HG03039 (cell line): ENCODE measurements at regions not wholly inside any gene's neighbourhood (a gene's known extent, or its start where the extent isn't known, plus 50 kb on each side); places are given as distances from the start of the nearest gene placed in this dataset.

Experiments used
- ATAC-seq: cut with Tn5 transposase; IDR thresholded peaks from one replicate; pipeline ENCODE4 v1.9.1; 2021; ENCODE audit warnings: mild to moderate bottlenecking, moderate library complexity; ENCODE audit not compliant: unreplicated experiment

DNA sequence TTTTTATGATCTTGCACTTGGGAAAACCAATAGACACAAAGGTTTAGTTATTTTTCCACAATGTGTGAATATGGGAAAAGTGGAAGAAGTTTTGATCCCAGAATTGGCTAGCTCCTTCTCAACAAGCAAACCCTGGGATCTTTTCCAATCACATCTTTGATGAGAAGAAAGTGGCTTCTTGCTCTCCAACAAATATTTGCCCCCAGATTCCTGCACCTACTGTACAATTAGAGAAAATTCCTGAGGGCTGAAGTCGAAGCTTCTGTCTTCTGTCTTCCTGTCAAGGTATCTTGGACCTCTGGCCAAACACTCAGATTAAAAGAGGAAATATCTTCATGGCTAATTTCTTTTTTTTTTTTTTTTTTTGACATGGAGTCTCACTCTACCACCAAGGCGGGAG lies 113.1 kb upstream of the SLC45A1 start:
- ATAC-seq = no peak

DNA sequence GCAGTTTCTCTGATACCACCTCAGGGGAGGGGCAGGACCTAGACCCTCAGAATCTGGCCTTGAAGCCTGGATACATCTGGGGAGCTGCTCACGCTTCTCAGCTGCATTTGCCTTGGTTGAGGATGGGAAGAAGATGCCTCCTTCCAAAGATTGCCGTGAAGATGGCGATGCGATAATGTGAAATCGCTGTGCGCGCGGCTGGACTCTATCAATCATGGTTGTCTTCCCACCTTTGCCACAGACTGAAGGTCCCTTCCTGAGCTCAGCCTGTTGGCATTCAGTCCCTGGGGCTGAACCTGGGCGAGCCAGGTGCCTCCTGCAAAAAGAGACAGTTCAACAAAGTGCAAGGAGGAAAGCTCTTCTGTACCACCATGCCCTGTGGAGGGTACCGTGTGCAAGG lies 114.4 kb upstream of the SLC45A1 start:
- ATAC-seq = no peak

DNA sequence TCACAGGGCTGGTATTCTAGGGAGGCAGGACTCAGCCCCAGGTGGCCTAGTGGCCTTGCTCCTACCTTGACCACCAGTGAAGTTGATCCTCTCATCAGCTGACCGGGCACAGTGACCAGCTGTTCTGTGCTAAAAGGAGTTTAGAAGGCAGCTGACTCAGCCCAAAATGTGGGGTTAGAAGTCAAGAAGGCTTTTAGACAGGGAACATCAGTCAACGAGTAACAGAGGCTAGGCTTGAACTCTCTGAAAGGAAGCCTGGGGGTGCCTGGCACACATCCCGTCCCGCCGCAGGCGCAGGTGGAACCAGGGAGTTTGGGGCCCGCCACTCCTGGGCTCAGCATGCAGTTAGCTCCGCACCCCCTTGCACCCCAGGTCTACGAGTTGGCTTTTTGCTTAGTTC lies 114.9 kb upstream of the SLC45A1 start:
- no peak for ATAC-seq

DNA sequence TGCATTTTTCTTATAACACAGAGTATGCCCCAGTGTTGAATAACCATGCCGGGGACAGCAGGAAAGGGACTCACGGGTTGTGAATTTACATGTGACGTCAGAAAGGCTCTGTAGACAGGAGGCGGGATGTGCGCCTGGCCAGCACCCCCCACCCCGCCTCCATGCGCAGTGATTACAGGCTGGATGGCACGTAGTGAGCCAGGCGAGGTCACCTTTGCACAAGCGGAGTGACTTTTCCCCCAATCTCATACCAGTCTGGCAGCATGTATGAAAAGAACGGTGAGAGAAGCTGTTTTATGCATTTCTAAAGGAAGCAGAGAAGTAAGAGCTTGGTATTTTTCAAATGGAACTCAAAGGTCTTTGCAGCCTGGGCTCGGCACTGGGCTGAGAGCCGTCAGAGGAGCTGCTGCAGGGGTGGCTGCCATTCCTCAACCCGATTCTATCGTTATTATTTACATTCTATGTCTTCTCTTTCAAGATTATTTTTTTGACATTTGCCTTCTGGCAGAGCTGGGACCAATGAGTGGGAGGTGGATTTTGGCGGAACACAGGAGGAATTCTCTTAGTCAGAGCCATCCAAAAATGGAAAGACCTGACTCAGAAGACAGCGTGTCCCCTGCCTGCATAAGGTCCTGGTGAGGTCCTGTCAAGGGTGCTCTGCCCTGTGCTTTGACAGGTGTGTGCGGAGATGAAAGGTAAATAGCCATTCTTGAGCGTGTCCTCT lies 115.6 kb upstream of the SLC45A1 start:
- no peak for ATAC-seq

DNA sequence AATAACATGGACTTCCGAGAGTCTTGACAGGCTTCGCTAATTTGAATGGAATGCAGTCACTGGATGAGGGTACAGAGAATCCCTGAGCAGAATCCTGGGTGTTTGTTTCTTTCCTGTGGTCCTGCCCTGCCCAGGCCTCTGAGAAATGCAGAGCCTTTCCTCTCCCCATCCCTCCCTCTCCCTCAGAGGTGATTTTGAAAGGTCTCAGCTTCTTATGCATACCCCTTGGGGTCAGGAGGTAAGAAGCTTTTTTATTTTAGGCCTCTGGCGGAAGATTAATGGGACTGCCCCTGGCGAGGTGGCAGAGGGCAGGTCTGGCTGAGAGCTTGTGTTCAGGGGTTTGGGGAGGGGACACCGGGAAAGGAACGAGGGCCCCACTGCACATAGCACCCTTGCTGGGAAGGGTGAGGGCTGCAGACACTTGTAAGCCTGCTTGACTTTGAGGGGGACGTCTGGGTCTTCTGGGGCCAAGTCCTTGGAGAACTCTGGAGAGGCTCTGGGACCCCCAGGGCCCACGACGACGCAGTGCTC lies 116.5 kb upstream of the SLC45A1 start:
- ATAC-seq = no peak

DNA sequence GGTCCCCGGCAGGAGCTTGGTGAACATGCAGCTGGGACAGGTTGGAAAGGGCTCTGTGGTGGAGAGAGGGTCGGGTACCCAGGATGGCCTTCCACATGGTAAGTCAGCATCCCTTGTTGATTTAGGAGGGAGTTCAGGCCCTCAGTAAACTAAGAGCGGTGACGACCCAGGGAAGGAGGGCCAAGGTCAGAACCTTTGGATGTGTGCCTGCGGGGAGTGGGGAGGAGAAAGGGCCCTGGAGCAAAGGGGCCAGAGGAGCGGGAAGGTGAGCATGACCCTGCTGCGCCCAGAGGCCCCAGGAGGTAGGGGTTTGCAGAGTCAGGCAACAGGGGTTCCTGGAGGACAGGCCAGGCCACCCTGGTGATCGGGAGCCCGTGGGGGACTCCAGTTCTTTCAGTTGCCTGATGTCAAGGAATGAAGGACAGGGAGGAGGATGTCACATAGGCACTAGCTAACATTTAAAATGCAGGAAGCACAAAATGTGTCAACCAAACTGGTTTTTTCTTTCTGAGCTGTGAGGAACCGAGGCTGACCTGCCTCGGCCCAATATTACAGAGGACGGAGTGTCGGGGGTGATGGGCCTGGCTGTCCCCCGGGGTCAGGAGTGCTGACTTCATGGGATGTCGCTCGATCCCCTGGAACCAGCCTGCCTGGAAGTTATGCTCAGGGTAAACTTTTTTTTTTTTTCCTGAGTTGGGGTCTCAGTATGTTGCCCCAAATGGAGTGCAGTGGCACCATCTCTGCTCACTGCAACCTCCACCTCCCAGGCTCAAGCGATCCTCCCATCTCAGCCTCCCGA lies 117.4 kb upstream of the SLC45A1 start:
- no peak for ATAC-seq

DNA sequence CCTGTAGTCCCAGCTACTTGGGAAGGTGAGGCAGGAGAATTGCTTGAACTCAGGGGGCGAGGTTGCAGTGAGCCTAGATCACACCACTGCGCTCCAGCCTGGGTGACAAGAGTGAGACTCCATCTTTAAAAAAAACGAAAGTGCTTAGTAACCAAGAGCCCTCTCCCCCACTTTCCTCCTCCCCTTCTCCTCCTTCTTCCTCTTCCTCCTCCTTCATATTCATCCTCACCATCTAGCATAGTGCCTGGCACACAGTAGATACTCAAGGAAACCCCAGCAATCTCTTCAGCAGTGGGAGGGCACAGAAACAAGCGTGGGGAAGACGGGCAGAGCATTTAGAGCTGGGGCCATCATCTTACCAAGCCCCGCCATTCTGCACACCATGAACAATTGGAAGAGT lies 119.4 kb upstream of the SLC45A1 start:
- ATAC-seq = no peak

DNA sequence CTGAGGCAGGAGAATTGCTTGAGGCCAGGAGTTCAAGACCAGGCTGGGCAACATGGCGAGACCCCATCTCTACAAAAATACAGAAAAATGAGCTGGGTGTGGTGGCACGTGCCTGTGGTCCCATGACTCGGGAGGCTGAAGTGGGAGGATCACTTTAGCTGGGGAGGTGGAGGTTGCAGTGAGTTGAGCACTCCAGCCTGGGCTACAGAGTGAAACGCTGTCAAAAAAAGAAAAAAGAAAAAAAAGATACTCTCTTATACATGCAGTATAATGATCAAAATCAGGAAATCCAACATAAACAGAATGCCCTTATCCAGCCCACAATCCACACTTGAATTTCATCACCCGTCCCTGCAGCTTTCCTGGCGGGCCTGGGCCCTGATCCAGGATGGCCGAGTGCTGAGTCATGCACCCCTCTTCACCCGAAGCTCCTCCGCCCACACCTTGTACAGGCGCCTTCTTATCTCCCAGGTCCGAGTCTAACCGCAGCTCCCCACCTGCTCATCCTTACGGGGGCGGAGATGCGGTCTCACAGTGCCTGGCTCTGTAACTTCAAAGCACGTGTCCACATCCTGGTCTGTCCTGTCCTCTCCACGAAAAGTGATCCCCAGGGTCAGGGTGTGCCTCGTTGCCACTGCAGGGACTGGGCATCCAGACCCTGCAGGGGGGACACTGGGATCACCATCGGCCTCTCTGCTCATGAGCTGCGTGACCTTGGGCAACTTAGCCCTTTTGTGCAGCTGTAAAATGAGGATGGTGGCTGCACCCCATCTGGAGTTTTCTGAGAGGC lies 120.2 kb upstream of the SLC45A1 start:
- no peak for ATAC-seq

DNA sequence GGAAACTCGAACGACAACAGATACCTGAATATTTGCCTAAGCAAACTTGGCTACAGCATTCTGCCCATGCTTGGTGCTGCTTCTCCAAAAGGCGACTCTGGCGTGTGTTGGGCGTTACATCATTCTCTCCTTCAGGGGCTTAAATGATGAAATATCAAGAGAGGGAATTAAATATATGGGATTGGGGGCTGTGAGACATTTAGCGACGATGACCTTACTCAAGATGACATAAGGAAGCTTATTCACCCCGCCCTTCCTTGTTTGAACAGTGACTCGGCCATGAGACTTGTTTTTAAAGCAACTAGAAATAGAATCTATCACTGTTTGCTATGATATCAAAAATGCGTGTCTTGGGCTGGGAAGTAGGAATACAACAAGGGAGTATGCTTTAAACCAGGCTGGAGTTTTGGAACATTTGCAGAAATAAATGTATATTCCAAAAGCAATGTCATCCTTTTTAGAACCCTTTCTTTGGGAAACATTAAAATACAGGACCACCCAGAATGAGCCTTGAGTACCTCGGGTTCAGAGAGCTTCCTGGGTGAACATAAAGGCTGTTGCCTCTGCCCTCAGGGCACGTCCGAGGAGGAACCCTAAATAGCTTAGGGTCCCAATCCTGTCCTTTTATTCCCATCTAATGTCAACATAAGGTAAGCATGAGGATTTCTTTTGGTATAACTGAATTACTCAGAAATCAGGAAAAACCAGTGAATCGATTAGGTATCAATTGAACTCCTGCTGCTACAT lies 123.3 kb upstream of the SLC45A1 start:
- ATAC-seq = no peak

GRCh38 chr1:8193840-8194406 lies 124.0 kb upstream of the SLC45A1 start:
- ATAC-seq = no peak

DNA sequence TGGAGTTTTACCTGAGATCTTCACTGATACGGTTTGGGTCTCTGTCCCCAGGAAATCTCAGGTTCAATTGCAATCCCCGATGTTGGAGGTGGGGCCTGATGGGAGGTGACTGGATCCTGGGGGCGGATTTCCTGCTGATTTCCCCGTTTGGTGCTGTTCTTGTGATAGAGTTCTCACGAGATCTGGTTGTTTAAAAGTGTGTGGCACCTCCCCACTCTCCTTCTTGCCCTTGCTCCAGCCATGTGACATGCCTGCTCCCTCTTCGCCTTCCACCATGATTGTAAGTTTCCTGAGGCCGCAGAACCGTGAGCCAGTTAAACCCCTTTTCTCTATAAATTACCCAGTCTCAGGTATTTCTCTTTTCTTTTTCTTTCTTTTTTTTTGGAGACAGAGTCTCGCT lies 126.4 kb upstream of the SLC45A1 start:
- no peak for ATAC-seq

DNA sequence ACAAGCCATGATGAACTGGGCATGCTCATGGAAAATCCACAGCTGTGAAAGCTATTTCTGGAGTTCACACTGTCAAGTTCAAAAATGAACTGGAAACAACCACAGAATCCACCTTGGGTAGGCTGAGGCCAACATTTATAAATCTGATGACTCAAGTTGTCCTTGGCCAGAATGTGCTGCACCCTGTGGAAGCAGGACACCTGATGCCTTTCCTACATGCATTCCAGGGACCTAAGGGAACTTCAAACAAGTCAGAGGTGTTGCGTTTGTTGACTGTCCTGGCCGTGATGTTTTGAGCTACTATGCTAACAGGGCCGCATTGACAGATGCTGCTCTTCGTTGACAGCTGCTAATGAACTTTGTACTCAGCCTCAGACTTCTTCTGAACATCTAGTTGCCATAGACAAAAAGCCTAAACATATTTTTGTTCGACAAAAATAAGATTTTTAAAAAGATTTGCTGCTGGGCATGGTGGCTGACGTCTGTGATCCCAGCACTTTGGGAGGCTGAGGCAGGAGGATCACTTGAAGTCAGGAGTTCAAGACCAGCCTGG lies 127.9 kb upstream of the SLC45A1 start:
- no peak for ATAC-seq

GRCh38 chr1:8185400-8185799 lies 132.5 kb upstream of the SLC45A1 start:
- no peak for ATAC-seq

GRCh38 chr1:8184301-8184700 lies 133.6 kb upstream of the SLC45A1 start:
- no peak for ATAC-seq

GRCh38 chr1:8182034-8182761 lies 135.7 kb upstream of the SLC45A1 start:
- ATAC-seq = no peak

GRCh38 chr1:8179132-8179793 lies 138.7 kb upstream of the SLC45A1 start:
- ATAC-seq = no peak

- ATAC-seq = no peak
Measured at GRCh38 chr1:8176279-8176678, 141.6 kb upstream of the SLC45A1 start.

- no peak for ATAC-seq
Measured at GRCh38 chr1:8174807-8175206, 143.1 kb upstream of the SLC45A1 start.
